PC-3 (cell line): ENCODE measurements at regions not wholly inside any gene's neighbourhood (a gene's known extent, or its start where the extent isn't known, plus 50 kb on each side); places are given as distances from the start of the nearest gene placed in this dataset.

Experiments used
- ATAC-seq: fragments of 200-7000 bp; cut with Tn5 transposase; 2 replicates; pipeline ENCODE4 v1.9.1; 2020; ENCODE audit warnings: mild to moderate bottlenecking, moderate library complexity
- BruUV-seq: library from RNA; stranded (reverse); fragments of 400-500 nt; replicated peaks from 2 replicates; lab custom pipeline; 2021; lab: Mats Ljungman, UMichigan
- CTCF ChIA-PET: fragments of 300-600 bp; sonication (Branson Sonifier 250); formaldehyde crosslinking; loops from one replicate; lab custom pipeline; 2022; ENCODE audit warnings: antibody characterized with exemption; lab: Charles Lee
- POLR2A ChIA-PET: fragments of 300-600 bp; sonication (Branson Sonifier 250); formaldehyde crosslinking; loops from one replicate; lab custom pipeline; 2022; ENCODE audit warnings: antibody characterized with exemption; ENCODE audit not compliant: unreplicated experiment; lab: Charles Lee
- DNase-seq: peaks from one replicate; pipeline ENCODE4 v3.0.0-alpha.2; 2015
- H2AFZ ChIP-seq: fragments of 300-600 bp; sonication (generic); 2 replicates; pipeline ENCODE4 v1.6.0; 2016; ENCODE audit warnings: antibody characterized with exemption, low read length
- H3F3A ChIP-seq: fragments of 300-600 bp; sonication (generic); one replicate; pipeline ENCODE4 v1.6.0; 2017; ENCODE audit warnings: antibody characterized with exemption, low read length, control low read depth, mild to moderate bottlenecking; ENCODE audit not compliant: unreplicated experiment
- H3K27ac ChIP-seq: fragments of 300-600 bp; sonication (generic); 2 replicates; pipeline ENCODE4 v1.5.1; 2016; ENCODE audit warnings: mild to moderate bottlenecking, low read length
- H3K27me3 ChIP-seq: fragments of 300-600 bp; sonication (generic); 2 replicates; pipeline ENCODE4 v1.6.1; 2016; ENCODE audit warnings: low read length, mixed read lengths
- H3K36me3 ChIP-seq: fragments of 300-600 bp; sonication (generic); 2 replicates; pipeline ENCODE4 v1.6.1; 2016; ENCODE audit warnings: low read depth, mixed run types, low read length, mixed read lengths
- H3K4me1 ChIP-seq: fragments of 300-600 bp; sonication (generic); 2 replicates; pipeline ENCODE4 v1.5.1; 2016; ENCODE audit warnings: low read length; ENCODE audit not compliant: insufficient read depth
- H3K4me2 ChIP-seq: fragments of 300-600 bp; sonication (generic); 2 replicates; pipeline ENCODE4 v1.6.0; 2016; ENCODE audit warnings: low read length
- H3K4me3 ChIP-seq: fragments of 300-600 bp; sonication (generic); 2 replicates; pipeline ENCODE4 v1.5.1; 2016; ENCODE audit warnings: mild to moderate bottlenecking, low read length, mixed read lengths
- H3K79me2 ChIP-seq: fragments of 300-600 bp; sonication (generic); 2 replicates; pipeline ENCODE4 v1.6.1; 2017; ENCODE audit warnings: low read length, mixed read lengths
- H3K9ac ChIP-seq: fragments of 300-600 bp; sonication (generic); 2 replicates; pipeline ENCODE4 v1.6.0; 2016; ENCODE audit warnings: mild to moderate bottlenecking, low read length
- H3K9me2 ChIP-seq: fragments of 300-600 bp; sonication (generic); replicated peaks from 2 replicates; pipeline ENCODE4 v1.6.1; 2016; ENCODE audit warnings: mixed run types, low read length, mixed read lengths
- H3K9me3 ChIP-seq: fragments of 300-600 bp; sonication (generic); 2 replicates; pipeline ENCODE4 v1.6.1; 2016; ENCODE audit warnings: low read length, mixed read lengths
- H4K20me1 ChIP-seq: fragments of 300-600 bp; sonication (generic); 2 replicates; pipeline ENCODE4 v1.6.1; 2016; ENCODE audit warnings: low read length, mixed read lengths
- EZH2 ChIP-seq: fragments of 300-600 bp; sonication (generic); IDR thresholded peaks from one replicate; pipeline ENCODE4 v1.6.1; 2017; ENCODE audit warnings: antibody characterized with exemption, mild to moderate bottlenecking, low read length; ENCODE audit not compliant: unreplicated experiment
- EZH2phosphoT487 ChIP-seq: fragments of 300-600 bp; sonication (generic); IDR thresholded peaks from 2 replicates; pipeline ENCODE4 v1.6.1; 2018; ENCODE audit warnings: mild to moderate bottlenecking, antibody characterized with exemption, low read length, borderline replicate concordance
- intact Hi-C: fragments of 100-400 bp; cut with micrococcal nuclease; formaldehyde crosslinking; loops from 2 replicates; pipeline ENCODE4 v1.9.0; 2023
- TF ChIP-seq, protein P1 (sequence below): fragments of 300-600 bp; sonication (generic); conservative IDR thresholded peaks from 2 replicates; pipeline ENCODE4 v1.5.1; 2017; ENCODE audit warnings: antibody characterized with exemption, low read depth, mild to moderate bottlenecking, low read length

DNA sequence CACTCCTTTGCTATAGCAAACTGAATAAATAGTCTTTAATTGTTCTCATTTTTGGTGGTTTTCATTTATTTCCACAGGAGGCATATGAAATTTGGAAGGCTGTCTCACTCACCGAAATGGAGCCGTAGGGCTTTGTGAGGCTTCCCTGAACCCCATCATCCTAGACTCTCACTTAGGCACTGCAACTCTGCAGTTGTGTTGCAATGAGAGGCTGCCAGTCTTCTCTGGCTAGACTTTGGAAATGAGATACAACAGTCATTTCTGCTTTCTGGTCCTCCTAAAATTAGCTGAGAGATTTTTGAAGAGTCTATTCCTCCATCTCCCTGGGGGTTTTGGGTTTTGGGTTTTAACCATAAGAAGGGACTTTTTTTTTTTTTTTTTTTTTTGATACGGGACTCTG lies 146.5 kb downstream of the SH3BGRL start:
- no peaks in the 10 kb centered on the region for H3K9me2 ChIP-seq
- CTCF ChIA-PET = no interaction called here
- BruUV-seq = no TSS peak
- H3K9ac ChIP-seq = no peak overlapping the region
- no peaks in the 10 kb centered on the region for H3K36me3 ChIP-seq
- POLR2A ChIA-PET = no interaction called here
- ATAC-seq (no peak), DNase-seq (no peak)
- no peaks in the 10 kb centered on the region for H3K27me3 ChIP-seq
- no peak overlapping the region for H3K4me2 ChIP-seq
- no peaks in the 10 kb centered on the region for H3K9me3 ChIP-seq
- H3K27ac ChIP-seq = no peak overlapping the region
- TF ChIP-seq EZH2phosphoT487 (no peak), EZH2 (no peak)
- TF ChIP-seq, protein P1, sequence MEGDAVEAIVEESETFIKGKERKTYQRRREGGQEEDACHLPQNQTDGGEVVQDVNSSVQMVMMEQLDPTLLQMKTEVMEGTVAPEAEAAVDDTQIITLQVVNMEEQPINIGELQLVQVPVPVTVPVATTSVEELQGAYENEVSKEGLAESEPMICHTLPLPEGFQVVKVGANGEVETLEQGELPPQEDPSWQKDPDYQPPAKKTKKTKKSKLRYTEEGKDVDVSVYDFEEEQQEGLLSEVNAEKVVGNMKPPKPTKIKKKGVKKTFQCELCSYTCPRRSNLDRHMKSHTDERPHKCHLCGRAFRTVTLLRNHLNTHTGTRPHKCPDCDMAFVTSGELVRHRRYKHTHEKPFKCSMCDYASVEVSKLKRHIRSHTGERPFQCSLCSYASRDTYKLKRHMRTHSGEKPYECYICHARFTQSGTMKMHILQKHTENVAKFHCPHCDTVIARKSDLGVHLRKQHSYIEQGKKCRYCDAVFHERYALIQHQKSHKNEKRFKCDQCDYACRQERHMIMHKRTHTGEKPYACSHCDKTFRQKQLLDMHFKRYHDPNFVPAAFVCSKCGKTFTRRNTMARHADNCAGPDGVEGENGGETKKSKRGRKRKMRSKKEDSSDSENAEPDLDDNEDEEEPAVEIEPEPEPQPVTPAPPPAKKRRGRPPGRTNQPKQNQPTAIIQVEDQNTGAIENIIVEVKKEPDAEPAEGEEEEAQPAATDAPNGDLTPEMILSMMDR = no peak
- H2AFZ ChIP-seq = no peak overlapping the region
- H3K4me1 ChIP-seq = no peaks in the 10 kb centered on the region
- intact Hi-C loops = no loop called here
- H3K79me2 ChIP-seq = no peaks in the 10 kb centered on the region
- no peaks in the 10 kb centered on the region for H3F3A ChIP-seq
- H4K20me1 ChIP-seq = no peaks in the 10 kb centered on the region
- no peak overlapping the region for H3K4me3 ChIP-seq

GRCh38 chrX:81354954-81355353 lies 153.1 kb downstream of the SH3BGRL start:
- Histone ChIP-seq H3K9me3 (no peaks in the 10 kb centered on the region), H3K4me2 (no peak overlapping the region), H3K27ac (no peak overlapping the region), H2AFZ (no peak overlapping the region), H3K4me1 (no peaks in the 10 kb centered on the region), H3K36me3 (no peaks in the 10 kb centered on the region), H3K4me3 (no peak overlapping the region), H3K9me2 (no peaks in the 10 kb centered on the region), H3K27me3 (no peaks in the 10 kb centered on the region), H3F3A (no peaks in the 10 kb centered on the region), H3K9ac (no peak overlapping the region), H4K20me1 (no peaks in the 10 kb centered on the region), H3K79me2 (no peaks in the 10 kb centered on the region)
- TF ChIP-seq, protein P1 = no peak
- TF ChIP-seq EZH2 (no peak), EZH2phosphoT487 (no peak)
- intact Hi-C loops = no loop called here
- ChIA-PET CTCF (no interaction called here), POLR2A (no interaction called here)
- ATAC-seq (no peak), DNase-seq (no peak)
- BruUV-seq = no TSS peak

- H3K4me1 ChIP-seq = no peaks in the 10 kb centered on the region
- POLR2A ChIA-PET = no interaction called here
- no peak overlapping the region for H3K4me3 ChIP-seq
- ATAC-seq (no peak), DNase-seq (no peak)
- no peak for TF ChIP-seq EZH2phosphoT487
- TF ChIP-seq EZH2 = no peak
- TF ChIP-seq, protein P1 = no peak
- intact Hi-C loops = no loop called here
- H3K27me3 ChIP-seq = no peaks in the 10 kb centered on the region
- H3K9ac ChIP-seq = no peak overlapping the region
- no peaks in the 10 kb centered on the region for H3F3A ChIP-seq
- H3K9me3 ChIP-seq = no peaks in the 10 kb centered on the region
- H3K36me3 ChIP-seq = no peaks in the 10 kb centered on the region
- no peak overlapping the region for H3K4me2 ChIP-seq
- H2AFZ ChIP-seq = no peak overlapping the region
- CTCF ChIA-PET = no interaction called here
- no peaks in the 10 kb centered on the region for H3K79me2 ChIP-seq
- no peaks in the 10 kb centered on the region for H3K9me2 ChIP-seq
- H4K20me1 ChIP-seq = no peaks in the 10 kb centered on the region
- no peak overlapping the region for H3K27ac ChIP-seq
- BruUV-seq = no TSS peak
Measured at GRCh38 chrX:81355436-81355835, 153.5 kb downstream of the SH3BGRL start.
